ENCODE measurements at regions not wholly inside any gene's neighbourhood (a gene's known extent, or its start where the extent isn't known, plus 50 kb on each side); places are given as distances from the start of the nearest gene placed in this dataset.

GRCh38 chr4:84441758-84442377, 57.2 kb downstream of the NKX6-1 start:
- DNase-seq, result no peak

DNA sequence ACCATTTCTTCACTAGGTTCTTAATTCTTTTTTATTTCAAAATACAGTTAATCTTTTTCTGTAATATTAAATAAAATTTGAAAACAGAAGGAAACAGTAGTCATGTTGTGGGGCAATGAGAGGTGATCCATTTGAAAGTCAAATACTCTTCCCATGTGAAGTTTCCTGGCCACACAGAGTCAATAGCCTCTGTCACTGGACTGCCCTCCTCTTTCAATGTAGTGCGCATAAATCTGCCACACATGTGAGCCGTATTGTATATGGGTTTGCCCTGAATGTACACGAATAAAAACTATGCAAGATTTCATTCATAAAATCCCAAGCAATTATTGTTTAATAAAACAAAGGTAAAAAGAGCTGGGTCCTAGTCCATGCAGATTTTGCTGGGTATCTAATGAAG, 59.1 kb downstream of the NKX6-1 start:
- DNase-seq, result no peak

DNA sequence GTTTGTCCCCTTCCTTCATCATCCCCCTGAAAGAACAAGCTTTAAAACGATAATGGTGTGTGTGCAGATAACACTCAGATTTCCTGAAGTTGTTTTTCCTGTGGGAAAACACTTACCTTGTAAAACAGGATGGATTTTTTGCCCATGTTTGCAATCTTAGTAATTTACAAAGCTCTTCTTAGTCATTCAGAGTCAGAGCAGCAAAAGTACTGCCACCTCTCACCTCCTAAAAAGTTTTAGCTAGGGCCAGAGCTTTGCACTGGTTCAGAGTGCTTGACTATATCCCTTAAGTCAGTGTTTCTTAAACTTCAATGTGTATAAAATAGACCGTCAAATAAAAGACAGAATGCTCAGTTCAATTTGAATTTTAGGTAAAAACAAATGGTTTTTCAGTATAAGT, 62.3 kb downstream of the NKX6-1 start:
- no peak for DNase-seq

- no peak for DNase-seq
Measured at GRCh38 chr4:84434344-84434743, 64.7 kb downstream of the NKX6-1 start.

- no peak for DNase-seq
Measured at GRCh38 chr4:84433633-84434222, 65.4 kb downstream of the NKX6-1 start.

DNA sequence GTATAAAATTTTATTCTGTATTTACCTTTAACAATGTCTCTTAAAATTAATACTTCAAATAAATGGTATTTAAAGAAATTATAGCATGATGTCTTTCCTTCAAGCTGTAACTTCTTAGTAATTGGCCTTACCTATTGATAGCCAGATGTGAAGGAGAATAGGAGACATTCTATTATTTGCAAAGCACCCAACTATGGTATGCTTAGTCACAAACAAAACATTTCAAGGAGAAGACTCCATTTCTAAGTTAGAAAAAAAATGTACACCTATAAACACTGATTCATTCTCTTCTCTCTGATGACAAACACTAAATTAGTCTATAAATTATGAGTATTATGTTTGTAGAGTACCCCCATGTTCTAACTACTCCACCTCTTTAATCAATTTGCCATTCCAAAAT, 66.4 kb downstream of the NKX6-1 start:
- no peak for DNase-seq

DNA sequence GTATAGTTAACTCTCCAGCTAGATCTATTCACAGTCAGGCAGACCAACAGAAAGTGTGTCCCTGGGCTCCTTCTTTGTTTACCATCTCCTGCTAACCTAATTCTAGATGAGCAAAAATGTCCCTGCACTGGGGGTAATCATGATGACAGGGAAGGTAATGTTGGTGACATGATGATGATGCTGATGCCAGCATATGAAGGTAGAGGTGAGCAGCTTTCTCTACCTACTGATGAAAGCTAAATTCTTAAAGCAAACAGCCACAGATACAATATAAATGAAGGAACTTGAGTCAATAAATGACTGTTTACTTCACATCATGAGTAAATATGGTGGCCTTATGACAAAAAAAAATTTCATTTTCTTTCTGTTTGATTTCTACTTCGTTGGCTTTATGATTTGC, 78.5 kb downstream of the NKX6-1 start:
- no peak for DNase-seq

GRCh38 chr4:84419201-84419600, 79.9 kb downstream of the NKX6-1 start:
- DNase-seq, result no peak

DNA sequence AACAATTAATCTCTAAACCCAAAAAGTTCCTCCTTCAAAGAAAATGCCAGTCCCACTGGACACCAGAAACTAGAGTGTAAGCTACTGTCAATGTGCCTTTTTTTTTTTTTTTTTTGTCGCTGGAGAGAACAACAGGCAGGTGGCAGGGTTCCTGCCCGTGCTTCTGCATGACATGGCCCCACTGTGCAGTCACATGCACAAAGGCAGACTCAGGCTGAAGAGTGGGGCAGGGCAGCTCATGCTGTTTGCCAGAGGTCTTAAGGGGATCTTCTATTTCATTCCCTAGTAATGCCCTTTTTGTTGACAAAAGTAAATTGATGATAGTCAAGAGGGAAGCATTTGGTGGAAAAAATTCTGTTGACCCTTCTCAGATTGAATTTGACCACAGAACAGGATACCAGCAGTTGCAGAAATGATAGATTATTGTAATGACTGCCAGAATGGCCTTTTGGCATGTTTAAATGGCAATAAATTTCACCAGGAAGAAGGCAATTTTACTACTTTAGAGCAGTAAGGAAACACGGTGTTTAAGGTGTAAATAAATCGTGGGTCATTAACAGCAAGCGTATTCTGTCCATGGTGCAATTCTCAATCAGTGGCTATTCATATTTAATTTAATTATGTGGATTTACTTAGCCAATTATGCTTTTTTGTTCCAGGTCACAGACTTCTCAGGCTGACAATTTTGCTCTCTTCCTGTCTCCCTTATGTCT, 80.9 kb downstream of the NKX6-1 start:
- DNase-seq, result no peak

- no peak for DNase-seq
Measured at GRCh38 chr4:84413976-84414375, 85.1 kb downstream of the NKX6-1 start.

DNA sequence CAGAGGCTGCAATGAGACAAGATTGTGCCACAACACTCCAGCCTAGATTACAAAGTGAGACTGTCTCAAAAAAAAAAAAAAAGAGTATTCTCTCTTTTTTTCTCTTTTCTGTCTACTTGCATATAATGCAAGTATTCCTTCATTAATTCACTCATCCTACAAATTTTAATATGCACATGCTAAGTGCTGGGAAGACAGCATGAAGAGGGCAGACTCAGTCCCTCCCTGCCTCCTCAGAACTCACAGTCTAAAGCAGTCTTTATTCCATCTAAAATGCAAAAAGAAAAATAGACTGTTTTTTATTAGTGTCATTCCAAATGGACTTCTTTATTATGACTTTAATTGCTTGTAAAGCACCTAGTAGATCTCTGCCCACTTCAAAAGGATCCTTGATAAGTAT, 85.6 kb downstream of the NKX6-1 start:
- no peak for DNase-seq

- no peak for DNase-seq
Measured at GRCh38 chr4:84412062-84412461, 87.0 kb downstream of the NKX6-1 start.

DNA sequence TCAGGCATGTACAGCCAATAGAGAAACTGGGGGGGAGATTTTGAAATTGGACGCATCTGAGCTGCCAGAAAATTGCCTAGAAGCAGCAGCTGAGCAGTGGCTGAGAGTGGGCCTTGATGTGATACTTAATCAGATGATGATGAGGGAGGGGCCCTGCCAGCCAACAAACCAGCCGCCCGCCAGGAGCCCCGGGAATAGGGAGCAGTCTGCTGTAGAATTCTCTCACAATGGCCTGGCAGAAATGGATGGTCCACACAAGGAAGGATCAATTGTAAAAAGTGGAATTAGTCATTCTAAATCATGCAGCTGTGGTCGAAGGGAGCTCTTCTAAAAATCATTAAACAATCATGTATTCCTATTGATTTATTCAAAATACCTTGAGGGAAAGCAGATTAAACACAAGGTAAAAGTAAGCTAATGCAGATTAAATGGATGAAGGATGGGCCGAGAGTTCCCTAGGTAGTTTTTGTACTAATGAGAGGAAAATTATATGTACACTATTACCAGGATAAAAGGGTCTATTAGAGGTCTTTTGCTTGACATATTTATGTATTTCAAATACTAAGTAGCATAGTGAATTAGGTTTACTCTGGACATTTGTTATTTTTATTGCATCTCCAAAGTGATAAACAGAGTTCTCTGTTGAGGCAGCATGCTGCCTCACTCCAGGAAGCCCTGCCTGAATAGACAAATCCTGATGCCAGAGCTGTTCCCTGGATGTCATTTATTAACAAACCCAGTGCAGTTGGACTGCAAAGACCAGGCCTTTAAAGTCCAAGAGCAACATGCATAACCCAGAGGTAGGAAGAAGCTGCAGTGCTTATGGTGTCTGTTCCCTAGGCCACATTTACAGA, 91.3 kb downstream of the NKX6-1 start:
- DNase-seq, result no peak

GRCh38 chr4:84403656-84404055, 95.4 kb downstream of the NKX6-1 start:
- DNase-seq, result no peak

DNA sequence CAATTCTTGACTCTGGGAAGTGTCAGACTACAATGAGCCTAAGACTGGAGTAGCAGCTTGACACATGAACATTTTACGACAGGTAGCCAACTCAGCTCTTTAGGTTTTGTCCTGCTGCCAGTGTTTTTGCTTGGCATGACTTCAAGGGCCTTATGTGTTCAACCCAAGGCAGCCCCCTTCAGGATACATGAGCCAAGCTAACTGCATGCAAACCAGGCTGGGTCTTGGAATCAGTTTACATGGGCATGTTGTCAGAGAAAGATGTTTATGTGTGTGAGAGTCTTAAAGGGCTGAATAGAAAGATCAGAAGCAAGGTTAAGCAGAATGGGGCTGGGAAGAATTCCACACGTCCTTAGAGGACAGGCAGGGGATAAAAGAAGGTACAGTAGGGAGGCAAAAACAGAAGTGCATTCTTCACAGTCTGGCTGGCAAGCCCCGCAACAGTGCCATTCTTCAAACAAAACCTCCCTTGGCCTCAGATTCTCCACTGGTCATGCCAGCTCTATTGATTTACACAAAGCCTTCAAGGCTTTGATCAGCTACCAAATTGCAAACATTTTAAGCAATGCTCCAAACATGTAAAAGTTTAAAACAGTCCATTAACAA, 97.3 kb downstream of the NKX6-1 start:
- DNase-seq, result no peak

- DNase-seq, result no peak
Measured at GRCh38 chr4:84394386-84394785, 104.7 kb downstream of the NKX6-1 start.

GRCh38 chr4:84392951-84393590, 106.0 kb downstream of the NKX6-1 start:
- DNase-seq, result no peak

- no peak for DNase-seq
Measured at GRCh38 chr4:84389406-84389805, 109.7 kb downstream of the NKX6-1 start.

- no peak for DNase-seq
Measured at GRCh38 chr4:84385203-84385602, 113.9 kb downstream of the NKX6-1 start.

GRCh38 chr4:84384801-84385200, 114.3 kb downstream of the NKX6-1 start:
- no peak for DNase-seq

DNA sequence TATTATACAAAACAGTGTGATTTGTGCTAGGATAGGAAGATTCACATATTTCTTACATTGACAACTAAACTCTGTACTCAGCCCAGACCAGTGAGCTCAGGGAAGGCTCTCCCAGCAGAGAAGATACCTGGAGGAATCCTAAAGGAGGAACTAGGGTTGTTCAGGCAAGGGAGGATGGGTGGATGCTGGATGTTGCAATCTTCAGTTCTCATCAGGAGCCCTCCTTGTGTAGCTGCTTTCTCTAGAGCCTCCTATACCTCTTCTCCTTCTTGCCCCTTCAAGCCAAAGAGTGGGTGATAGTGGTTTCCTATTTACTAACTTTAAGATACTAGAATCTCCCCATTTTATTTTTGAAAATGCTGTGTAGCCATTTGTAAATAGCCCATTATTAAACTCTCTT, 117.3 kb downstream of the NKX6-1 start:
- no peak for DNase-seq

DNA sequence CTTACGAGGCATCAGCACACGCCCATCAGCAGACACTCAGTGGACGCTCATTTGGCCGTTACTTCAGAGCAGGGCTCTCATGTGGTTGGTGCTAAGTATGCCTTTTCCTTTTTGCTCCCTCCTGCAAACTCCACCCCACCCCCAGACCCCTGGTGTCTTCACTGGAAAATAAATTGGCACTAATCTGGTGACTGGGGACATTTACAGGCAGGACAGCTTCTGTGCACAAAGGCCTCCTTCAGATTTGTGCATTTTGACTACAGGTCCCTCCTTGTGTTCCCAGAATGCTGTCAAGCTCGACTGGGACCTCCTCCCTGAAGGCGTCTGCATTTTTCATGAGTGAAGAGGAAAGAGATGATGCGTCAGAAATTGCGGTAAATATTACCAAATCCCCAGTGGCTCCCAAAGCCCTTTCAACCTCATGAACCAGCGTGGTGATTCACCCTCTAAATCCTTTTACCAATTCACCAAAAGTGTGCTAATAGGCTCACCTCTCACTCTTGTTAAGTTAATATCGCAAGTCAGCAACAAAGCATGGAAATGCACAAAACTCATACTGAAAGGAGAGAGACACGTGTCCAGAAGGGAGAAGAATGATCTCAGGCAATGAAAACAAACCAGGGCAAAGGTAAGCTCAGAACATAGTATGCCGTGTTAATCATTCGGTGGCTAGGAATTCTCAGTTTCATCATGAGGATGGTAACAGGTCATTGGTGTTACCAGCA, 119.0 kb downstream of the NKX6-1 start:
- DNase-seq, result no peak
